ENCODE measurements at regions not wholly inside any gene's neighbourhood (a gene's known extent, or its start where the extent isn't known, plus 50 kb on each side); places are given as distances from the start of the nearest gene placed in this dataset.

- CTCF ChIA-PET: no interaction called here
- no peak for ATAC-seq
- no peaks in the 10 kb centered on the region for H3K9me2 ChIP-seq (ENCODE audit: insufficient read depth)
Observed at GRCh38 chr10:44294726-44295412, 90.0 kb downstream of the CXCL12 start.

More at GRCh38 chr10:44294726-44295412, 90.0 kb downstream of the CXCL12 start:
- Histone ChIP-seq H3K4me1 (ENCODE audit: control insufficient read depth in 1 of 2, insufficient read depth in 2 of 2, low read length in 2 of 2) (no peaks in the 10 kb centered on the region), H3K4me3 (replicated peaks in 1 of 2; ENCODE audit: low read depth in 1 of 2, low read length in 2 of 2) (no peak overlapping the region), H3K4me2 (ENCODE audit: low read length) (no peak overlapping the region), H3K36me3 (ENCODE audit: control insufficient read depth in 1 of 2, insufficient read depth in 2 of 2, low read length in 2 of 2) (no peaks in the 10 kb centered on the region), H3K9ac (ENCODE audit: low read length) (no peak overlapping the region), H4K20me1 (ENCODE audit: insufficient read depth) (no peaks in the 10 kb centered on the region), H3K9me3 (ENCODE audit: control insufficient read depth in 1 of 2, insufficient read depth in 1 of 2, low read depth in 1 of 2, low read length in 2 of 2) (no peaks in the 10 kb centered on the region), H2AFZ (ENCODE audit: low read depth, low read length, poor library complexity, severe bottlenecking) (no peak overlapping the region), H3K27ac (ENCODE audit: low read depth, low read length) (no peak overlapping the region), H3K27me3 (ENCODE audit: insufficient read depth, low read length) (peaks cover 16% of the 10 kb centered on the region), H3K79me2 (ENCODE audit: insufficient read depth, low read length) (no peaks in the 10 kb centered on the region)
- RAD21 ChIA-PET (ENCODE audit: low non-redundant PET in 1 of 2, low total read pairs in 2 of 2, uncharacterized antibody in 2 of 2, unreplicated experiment in 2 of 2): no interaction called here
- DNase-seq (ENCODE audit: low read depth, low spot score): no peak
- TF ChIP-seq EZH2 (IDR thresholded peaks at IDR 0.05) (no peak), ELF1 (IDR thresholded peaks at IDR 0.05; ENCODE audit: borderline replicate concordance, low read depth) (no peak), POLR2AphosphoS5 (IDR thresholded peaks at IDR 0.05; ENCODE audit: low read depth, low read length) (no peak), CBX3 (IDR thresholded peaks at IDR 0.05; ENCODE audit: low read depth) (no peak), EGR1 (IDR thresholded peaks at IDR 0.05; ENCODE audit: low read depth) (no peak), RAD21 (IDR thresholded peaks at IDR 0.05; ENCODE audit: low read depth) (no peak), ATF3 (IDR thresholded peaks at IDR 0.05) (no peak), TCF7L2 (IDR thresholded peaks at IDR 0.05; ENCODE audit: borderline replicate concordance, extremely low read depth, insufficient read depth, insufficient read length) (no peak), EZH2phosphoT487 (IDR thresholded peaks at IDR 0.05; ENCODE audit: borderline replicate concordance) (no peak), ZFX (IDR thresholded peaks at IDR 0.05) (no peak), FOSL1 (IDR thresholded peaks at IDR 0.05; ENCODE audit: low read depth) (no peak), JUND (IDR thresholded peaks at IDR 0.05) (no peak), ZNF274 (IDR thresholded peaks at IDR 0.05; ENCODE audit: low read depth, low read length) (no peak), CEBPB (IDR thresholded peaks at IDR 0.05; ENCODE audit: low read depth) (no peak), SIN3A (IDR thresholded peaks at IDR 0.05; ENCODE audit: low read depth) (no peak)
- TF ChIP-seq, protein P1, sequence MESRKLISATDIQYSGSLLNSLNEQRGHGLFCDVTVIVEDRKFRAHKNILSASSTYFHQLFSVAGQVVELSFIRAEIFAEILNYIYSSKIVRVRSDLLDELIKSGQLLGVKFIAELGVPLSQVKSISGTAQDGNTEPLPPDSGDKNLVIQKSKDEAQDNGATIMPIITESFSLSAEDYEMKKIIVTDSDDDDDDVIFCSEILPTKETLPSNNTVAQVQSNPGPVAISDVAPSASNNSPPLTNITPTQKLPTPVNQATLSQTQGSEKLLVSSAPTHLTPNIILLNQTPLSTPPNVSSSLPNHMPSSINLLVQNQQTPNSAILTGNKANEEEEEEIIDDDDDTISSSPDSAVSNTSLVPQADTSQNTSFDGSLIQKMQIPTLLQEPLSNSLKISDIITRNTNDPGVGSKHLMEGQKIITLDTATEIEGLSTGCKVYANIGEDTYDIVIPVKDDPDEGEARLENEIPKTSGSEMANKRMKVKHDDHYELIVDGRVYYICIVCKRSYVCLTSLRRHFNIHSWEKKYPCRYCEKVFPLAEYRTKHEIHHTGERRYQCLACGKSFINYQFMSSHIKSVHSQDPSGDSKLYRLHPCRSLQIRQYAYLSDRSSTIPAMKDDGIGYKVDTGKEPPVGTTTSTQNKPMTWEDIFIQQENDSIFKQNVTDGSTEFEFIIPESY (IDR thresholded peaks at IDR 0.05; ENCODE audit: extremely low read depth, insufficient replicate concordance, low read length): no peak
- intact Hi-C loops (cut with micrococcal nuclease): no loop called here
- no TSS peak for BruUV-seq (replicated peaks)
- POLR2A ChIA-PET: no interaction called here

All from HCT116 (cell line).